Lung (tissue), 11 donors: ENCODE measurements at regions not wholly inside any gene's neighbourhood (a gene's known extent, or its start where the extent isn't known, plus 50 kb on each side); places are given as distances from the start of the nearest gene placed in this dataset.

Experiments used
- ATAC-seq: fragments of 200-7000 bp; cut with Tn5 transposase; one replicate; pipeline ENCODE4 v1.9.1; 2020; ENCODE audit warnings: moderate number of reproducible peaks; ENCODE audit not compliant: insufficient read depth, low FRiP score
- DNase-seq, 3 donors: peaks; one replicate each; pipeline ENCODE4 v3.0.0-alpha.2; 2013 to 2017
- H3K27ac ChIP-seq, 2 donors: one replicate each; pipeline ENCODE4 v1.5.1; 2013; ENCODE audit warnings: mild to moderate bottlenecking in 2 of 2, moderate library complexity in 2 of 2, control low read depth in 1 of 2, inconsistent platforms in 1 of 2, low read depth in 1 of 2, low read length in 1 of 2
- H3K27me3 ChIP-seq, 3 donors: one replicate each; pipeline ENCODE4 v1.5.1; 2013; ENCODE audit warnings: low read length in 2 of 3; ENCODE audit not compliant: control insufficient read depth in 3 of 3, insufficient read depth in 3 of 3
- H3K36me3 ChIP-seq, 4 donors: one replicate each; pipeline ENCODE4 v1.5.1; 2013; ENCODE audit warnings: low read length in 4 of 4, mild to moderate bottlenecking in 1 of 4, moderate library complexity in 1 of 4; ENCODE audit not compliant: control insufficient read depth in 4 of 4, insufficient read depth in 4 of 4
- H3K4me1 ChIP-seq, 5 donors: one replicate each; pipeline ENCODE4 v1.5.1; 2013; ENCODE audit warnings: low read length in 5 of 5, mild to moderate bottlenecking in 2 of 5, moderate library complexity in 1 of 5; ENCODE audit not compliant: control insufficient read depth in 5 of 5, insufficient read depth in 5 of 5
- H3K4me3 ChIP-seq: one replicate; pipeline ENCODE4 v1.5.1; 2013; ENCODE audit warnings: mild to moderate bottlenecking, control low read depth, moderate library complexity
- H3K9ac ChIP-seq, 2 donors: one replicate each; pipeline ENCODE4 v1.5.1; 2013; ENCODE audit warnings: low read length in 2 of 2, control low read depth in 1 of 2; ENCODE audit not compliant: insufficient read depth in 1 of 2
- H3K9me3 ChIP-seq, 4 donors: one replicate each; pipeline ENCODE4 v1.5.1; 2013; ENCODE audit warnings: low read length in 3 of 4, mild to moderate bottlenecking in 1 of 4, moderate library complexity in 1 of 4; ENCODE audit not compliant: control insufficient read depth in 4 of 4, insufficient read depth in 3 of 4
- CTCF ChIP-seq: IDR thresholded peaks from 2 replicates; pipeline ENCODE4 v1.5.1; 2012; ENCODE audit warnings: mild to moderate bottlenecking; ENCODE audit errors: control extremely low read depth, extremely low read depth
- WGBS, 2 donors: extraction: QIAGEN DNeasy Blood & Tissue Kit; methylation state at CpG; one replicate each; pipeline ENCODE4 v1.1.7; 2013; 5-methylcytosine and 5-hydroxymethylcytosine counted together
- donor health status: control.
- donor health status: control.
- donor health status: Bipolar disorder and iron deficiency.
- donor health status: healthy.
- donor health status: DM: yes; HTN: yes; CAD: no.

GRCh38 chr5:109575506-109575905 lies 114.2 kb upstream of the MAN2A1 start:
- H3K4me1 ChIP-seq = no peaks in the 10 kb centered on the region
- 88 to 94% methylated on average over 2 of the region's 2 CpGs for WGBS, 2 donors
- DNase-seq (no peak), ATAC-seq (no peak)
- H3K9me3 ChIP-seq = peaks cover 0 to 2% (median 0%) of the 10 kb centered on the region in 4 donors
- H3K27me3 ChIP-seq = no peaks in the 10 kb centered on the region
- H3K27ac ChIP-seq = no peak overlapping the region
- TF ChIP-seq CTCF = no peak
- no peak overlapping the region for H3K4me3 ChIP-seq
- H3K9ac ChIP-seq = no peak overlapping the region
- H3K36me3 ChIP-seq = no peaks in the 10 kb centered on the region

- H3K27ac ChIP-seq = no peak overlapping the region
- no peak overlapping the region for H3K4me3 ChIP-seq
- H3K27me3 ChIP-seq = no peaks in the 10 kb centered on the region
- no peak for ATAC-seq
- H3K9ac ChIP-seq = no peak overlapping the region
- TF ChIP-seq CTCF = no peak
- H3K4me1 ChIP-seq = no peaks in the 10 kb centered on the region
- no peaks in the 10 kb centered on the region for H3K36me3 ChIP-seq
- DNase-seq = no peak
- peaks cover 0 to 2% (median 0%) of the 10 kb centered on the region in 4 donors for H3K9me3 ChIP-seq
These were observed 114.7 kb upstream of the MAN2A1 start for GRCh38 chr5:109574985-109575384.

GRCh38 chr5:109573766-109574165 lies 116.0 kb upstream of the MAN2A1 start:
- no peak overlapping the region for H3K4me3 ChIP-seq
- 81% methylated on average over 3 of the region's 3 CpGs for WGBS, 2 donors
- no peak overlapping the region for H3K27ac ChIP-seq
- no peak for TF ChIP-seq CTCF
- H3K4me1 ChIP-seq = no peaks in the 10 kb centered on the region
- H3K36me3 ChIP-seq = no peaks in the 10 kb centered on the region
- no peak overlapping the region for H3K9ac ChIP-seq
- H3K9me3 ChIP-seq = peaks cover 0 to 2% (median 0%) of the 10 kb centered on the region in 4 donors
- no peaks in the 10 kb centered on the region for H3K27me3 ChIP-seq
- ATAC-seq (no peak), DNase-seq (no peak)

- no peak for ATAC-seq
- H3K27ac ChIP-seq = no peak overlapping the region
- no peak overlapping the region for H3K9ac ChIP-seq
These were observed 116.5 kb upstream of the MAN2A1 start for GRCh38 chr5:109573256-109573655.

More at GRCh38 chr5:109573256-109573655, 116.5 kb upstream of the MAN2A1 start:
- H3K36me3 ChIP-seq = no peaks in the 10 kb centered on the region
- no peak for TF ChIP-seq CTCF
- no peak overlapping the region for H3K4me3 ChIP-seq
- H3K27me3 ChIP-seq = no peaks in the 10 kb centered on the region
- no peaks in the 10 kb centered on the region for H3K4me1 ChIP-seq
- WGBS, 2 donors = 88 to 93% methylated on average over 4 of the region's 4 CpGs
- H3K9me3 ChIP-seq = peaks cover 0 to 2% (median 0%) of the 10 kb centered on the region in 4 donors
- no peak for DNase-seq
